GM12878 (cell line): ENCODE measurements at regions not wholly inside any gene's neighbourhood (a gene's known extent, or its start where the extent isn't known, plus 50 kb on each side); places are given as distances from the start of the nearest gene placed in this dataset.

Experiments
- ATAC-seq: fragments of 200-7000 bp; cut with Tn5 transposase; 3 replicates; pipeline ENCODE4 v1.9.1; 2020; ENCODE audit warnings: mild to moderate bottlenecking, moderate library complexity
- BruUV-seq: library from RNA; stranded (reverse); fragments of 400-500 nt; replicated peaks from 2 replicates; lab custom pipeline; 2021; lab: Mats Ljungman, UMichigan
- CTCF ChIA-PET: fragments of 300-600 bp; sonication (Branson Sonifier 250); formaldehyde crosslinking; extraction: SDS; loops from one replicate; lab custom pipeline; 2021; ENCODE audit warnings: inconsistent platforms; lab: Yijun Ruan, JAX
- POLR2A ChIA-PET: fragments of 350-600 bp; formaldehyde crosslinking; extraction: SDS; loops from one replicate; lab custom pipeline; 2021; ENCODE audit warnings: inconsistent platforms; lab: Charles Lee
- RAD21 ChIA-PET: fragments of 300-600 bp; sonication (Branson Sonifier 250); formaldehyde crosslinking; loops from one replicate; lab custom pipeline; 2023; ENCODE audit warnings: antibody characterized with exemption; ENCODE audit not compliant: unreplicated experiment; lab: Charles Lee
- SMC1A ChIA-PET: fragments of 300-600 bp; sonication (Branson Sonifier 250); formaldehyde crosslinking; loops from one replicate; lab custom pipeline; 2023; ENCODE audit not compliant: unreplicated experiment, uncharacterized antibody; lab: Charles Lee
- DNase-seq: peaks from one replicate; pipeline ENCODE4 v3.0.0-alpha.2; 2011; ENCODE audit warnings: low read depth, low spot score
- FAIRE-seq: peaks from 3 replicates; lab custom pipeline; 2011; peaks lifted over from hg19 to GRCh38; lab: Jason Lieb, UNC
- H2AFZ ChIP-seq: 2 replicates; pipeline ENCODE4 v1.6.0; 2011; ENCODE audit warnings: low read depth, low read length, control low read depth; ENCODE audit not compliant: control insufficient read depth
- H3K27ac ChIP-seq: 2 replicates; pipeline ENCODE4 v1.5.1; 2011; ENCODE audit warnings: control low read depth; ENCODE audit not compliant: control insufficient read depth, insufficient read depth
- H3K27me3 ChIP-seq, 2 experiments: replicated peaks in 1 of 2; 2 replicates each; pipeline versions ENCODE4 v1.6.0 to v1.6.1; 2011; ENCODE audit warnings: low read length in 1 of 2; ENCODE audit not compliant: control insufficient read depth in 2 of 2, insufficient read depth in 2 of 2
- H3K36me3 ChIP-seq, 2 experiments: 2 replicates each; pipeline ENCODE4 v1.5.1; 2011; ENCODE audit warnings: low read length in 1 of 2; ENCODE audit not compliant: control insufficient read depth in 2 of 2, insufficient read depth in 2 of 2
- H3K4me1 ChIP-seq: 2 replicates; pipeline ENCODE4 v1.6.1; 2011; ENCODE audit warnings: mild to moderate bottlenecking, low read length, moderate library complexity, mixed read lengths; ENCODE audit not compliant: control insufficient read depth, insufficient read depth
- H3K4me2 ChIP-seq: 2 replicates; pipeline ENCODE4 v1.6.0; 2011; ENCODE audit warnings: control low read depth; ENCODE audit not compliant: control insufficient read depth, insufficient read depth
- H3K4me3 ChIP-seq: fragments of 200-600 bp; sonication (generic); 2 replicates; pipeline ENCODE4 v1.5.1; 2016
- H3K79me2 ChIP-seq: 2 replicates; pipeline ENCODE4 v1.6.0; 2011; ENCODE audit warnings: low read length; ENCODE audit not compliant: control insufficient read depth, insufficient read depth
- H3K9ac ChIP-seq: 2 replicates; pipeline ENCODE4 v1.8.0; 2011; ENCODE audit warnings: low read length, control low read depth, mixed read lengths; ENCODE audit not compliant: control insufficient read depth, insufficient read depth
- H3K9me3 ChIP-seq: replicated peaks from 3 replicates; pipeline ENCODE4 v1.5.1; 2011; ENCODE audit warnings: mild to moderate bottlenecking, low read length; ENCODE audit not compliant: control insufficient read depth, insufficient read depth
- H4K20me1 ChIP-seq: 2 replicates; pipeline ENCODE4 v1.6.0; 2011; ENCODE audit not compliant: control insufficient read depth, insufficient read depth
- CHD2 ChIP-seq: IDR thresholded peaks from 2 replicates; pipeline ENCODE4 v1.6.1; 2011; ENCODE audit warnings: low read depth, low read length, improper control_type of control experiment, borderline replicate concordance
- CREB1 ChIP-seq: IDR thresholded peaks from 2 replicates; pipeline ENCODE4 v1.6.1; 2012; ENCODE audit warnings: low read depth, mild to moderate bottlenecking, inconsistent platforms
- CREM ChIP-seq: IDR thresholded peaks from 2 replicates; pipeline ENCODE4 v1.6.1; 2014; ENCODE audit warnings: antibody characterized with exemption, low read depth
- KAT2A ChIP-seq: conservative IDR thresholded peaks from 2 replicates; pipeline ENCODE4 v1.6.1; 2011; ENCODE audit warnings: low read depth, low read length; ENCODE audit not compliant: control insufficient read depth
- NR2C1 ChIP-seq: fragments of 450-650 bp; IDR thresholded peaks from 2 replicates; pipeline ENCODE4 v1.6.1; 2017; ENCODE audit warnings: antibody characterized with exemption, mild to moderate bottlenecking, moderate library complexity
- RAD51 ChIP-seq: fragments of 450-650 bp; IDR thresholded peaks from 2 replicates; pipeline ENCODE4 v1.6.1; 2016; ENCODE audit warnings: moderate library complexity, mild to moderate bottlenecking, inconsistent platforms
- ZNF24 ChIP-seq: fragments of 450-650 bp; IDR thresholded peaks from 2 replicates; pipeline ENCODE4 v1.6.1; 2017; ENCODE audit warnings: antibody characterized with exemption, mild to moderate bottlenecking
- ZNF622 ChIP-seq: fragments of 450-650 bp; IDR thresholded peaks from 2 replicates; pipeline ENCODE4 v1.6.1; 2017; ENCODE audit warnings: mild to moderate bottlenecking, inconsistent platforms
- WGBS: methylation state at CpG from one replicate; pipeline ENCODE4 v1.1.6; 2016; ENCODE audit warnings: low lambda C conversion rate; ENCODE audit not compliant: insufficient replicate concordance, insufficient coverage; ENCODE audit errors: missing lambda C conversion rate; 5-methylcytosine and 5-hydroxymethylcytosine counted together
- in situ Hi-C: fragments of 300-500 bp; cut with MboI; formaldehyde crosslinking; loops from 9 replicates; pipeline ENCODE4 v1.14.3; 2018; ENCODE audit warnings: mixed read lengths
- intact Hi-C: fragments of 100-400 bp; cut with micrococcal nuclease; formaldehyde crosslinking; loops from one replicate; pipeline ENCODE4 v1.14.2; 2022; ENCODE audit not compliant: unreplicated experiment
- TF ChIP-seq, protein P1 (sequence below): fragments of 450-650 bp; formaldehyde crosslinking; IDR thresholded peaks from 2 replicates; pipeline ENCODE4 v1.4.0; 2020; ENCODE audit warnings: mild to moderate bottlenecking, moderate library complexity

DNA sequence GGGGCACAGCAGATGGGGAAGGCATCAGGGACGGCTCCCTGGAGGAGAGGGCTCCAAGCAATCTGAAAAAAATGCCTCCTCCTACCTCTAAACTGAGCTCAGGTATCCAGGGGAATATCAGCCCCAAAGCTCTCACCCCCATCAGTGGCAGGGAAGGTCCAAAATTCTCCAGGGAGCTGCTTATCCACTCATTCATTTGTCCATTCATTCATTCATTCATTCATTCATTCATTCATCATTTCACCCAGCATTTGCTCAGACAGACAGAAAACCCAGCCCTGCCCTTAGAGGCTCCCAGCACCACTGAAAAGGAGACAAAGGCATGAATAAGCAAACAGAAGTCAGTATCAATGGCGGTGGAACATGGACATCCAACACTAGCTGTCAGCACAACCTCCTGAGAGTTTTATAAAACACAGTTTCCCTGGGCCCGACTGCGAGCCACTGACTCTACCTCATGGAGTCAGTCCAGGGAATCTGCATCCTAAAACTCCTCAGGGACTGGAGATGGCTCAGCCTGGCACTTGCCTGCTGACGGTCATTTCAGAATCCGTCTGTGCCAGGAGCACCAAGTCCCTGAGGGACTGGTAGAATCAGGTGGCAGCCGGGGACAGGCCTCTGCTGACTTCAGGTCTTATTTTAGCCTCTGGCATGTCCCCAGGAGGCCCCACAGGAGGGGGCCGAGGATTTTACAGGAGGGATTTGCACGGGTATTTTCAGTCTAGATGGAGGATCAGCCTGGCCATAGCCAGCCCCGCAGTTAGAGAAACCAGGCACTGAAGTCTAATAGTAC, 164.6 kb downstream of the MN1 start:
- Histone ChIP-seq H3K4me1 (no peaks in the 10 kb centered on the region), H3K36me3 (no peaks in the 10 kb centered on the region), H3K27ac (no peak overlapping the region), H3K4me2 (no peak overlapping the region), H3K4me3 (no peak overlapping the region), H4K20me1 (no peaks in the 10 kb centered on the region), H3K9ac (no peak overlapping the region), H3K9me3 (no peaks in the 10 kb centered on the region), H3K27me3 (no peaks in the 10 kb centered on the region; a peak in 1 of 4 replicates), H3K79me2 (no peaks in the 10 kb centered on the region), H2AFZ (no peak overlapping the region)
- POLR2A ChIA-PET: no interaction called here
- TF ChIP-seq ZNF24 (0 out of 2 replicates have a peak, but pooled peaks have one; percentile 41), CREB1 (no peak), CREM (no peak), KAT2A (no peak), ZNF622 (no peak), NR2C1 (no peak), CHD2 (no peak), RAD51 (no peak)
- TF ChIP-seq, protein P1, sequence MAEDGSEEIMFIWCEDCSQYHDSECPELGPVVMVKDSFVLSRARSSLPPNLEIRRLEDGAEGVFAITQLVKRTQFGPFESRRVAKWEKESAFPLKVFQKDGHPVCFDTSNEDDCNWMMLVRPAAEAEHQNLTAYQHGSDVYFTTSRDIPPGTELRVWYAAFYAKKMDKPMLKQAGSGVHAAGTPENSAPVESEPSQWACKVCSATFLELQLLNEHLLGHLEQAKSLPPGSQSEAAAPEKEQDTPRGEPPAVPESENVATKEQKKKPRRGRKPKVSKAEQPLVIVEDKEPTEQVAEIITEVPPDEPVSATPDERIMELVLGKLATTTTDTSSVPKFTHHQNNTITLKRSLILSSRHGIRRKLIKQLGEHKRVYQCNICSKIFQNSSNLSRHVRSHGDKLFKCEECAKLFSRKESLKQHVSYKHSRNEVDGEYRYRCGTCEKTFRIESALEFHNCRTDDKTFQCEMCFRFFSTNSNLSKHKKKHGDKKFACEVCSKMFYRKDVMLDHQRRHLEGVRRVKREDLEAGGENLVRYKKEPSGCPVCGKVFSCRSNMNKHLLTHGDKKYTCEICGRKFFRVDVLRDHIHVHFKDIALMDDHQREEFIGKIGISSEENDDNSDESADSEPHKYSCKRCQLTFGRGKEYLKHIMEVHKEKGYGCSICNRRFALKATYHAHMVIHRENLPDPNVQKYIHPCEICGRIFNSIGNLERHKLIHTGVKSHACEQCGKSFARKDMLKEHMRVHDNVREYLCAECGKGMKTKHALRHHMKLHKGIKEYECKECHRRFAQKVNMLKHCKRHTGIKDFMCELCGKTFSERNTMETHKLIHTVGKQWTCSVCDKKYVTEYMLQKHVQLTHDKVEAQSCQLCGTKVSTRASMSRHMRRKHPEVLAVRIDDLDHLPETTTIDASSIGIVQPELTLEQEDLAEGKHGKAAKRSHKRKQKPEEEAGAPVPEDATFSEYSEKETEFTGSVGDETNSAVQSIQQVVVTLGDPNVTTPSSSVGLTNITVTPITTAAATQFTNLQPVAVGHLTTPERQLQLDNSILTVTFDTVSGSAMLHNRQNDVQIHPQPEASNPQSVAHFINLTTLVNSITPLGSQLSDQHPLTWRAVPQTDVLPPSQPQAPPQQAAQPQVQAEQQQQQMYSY (CRISPR knock-in tag): no peak
- intact Hi-C loops: no loop called here
- CTCF ChIA-PET: no interaction called here
- ATAC-seq (no peak), DNase-seq (no peak), FAIRE-seq (no peak)
- WGBS: 6% methylated on average over 10 of the region's 10 CpGs
- no TSS peak for BruUV-seq
- in situ Hi-C loops: no loop called here
- SMC1A ChIA-PET: no interaction called here
- RAD21 ChIA-PET: no interaction called here
